MM.1S (cell line): ENCODE measurements at regions not wholly inside any gene's neighbourhood (a gene's known extent, or its start where the extent isn't known, plus 50 kb on each side); places are given as distances from the start of the nearest gene placed in this dataset.

Source experiments
- DNase-seq: peaks from one replicate; pipeline ENCODE4 v3.0.0-alpha.2; 2015
- H2AFZ ChIP-seq: fragments of 300-600 bp; sonication (generic); 2 replicates; pipeline ENCODE4 v1.6.0; 2016; ENCODE audit warnings: antibody characterized with exemption, low read length
- H3F3A ChIP-seq: fragments of 300-600 bp; sonication (generic); 2 replicates; pipeline ENCODE4 v1.6.1; 2016; ENCODE audit warnings: mild to moderate bottlenecking, antibody characterized with exemption, low read length, moderate library complexity, mixed read lengths; ENCODE audit not compliant: insufficient read depth
- H3K27ac ChIP-seq: fragments of 300-600 bp; sonication (generic); 2 replicates; pipeline ENCODE4 v1.5.1; 2016; ENCODE audit warnings: mild to moderate bottlenecking, low read length
- H3K27me3 ChIP-seq: fragments of 300-600 bp; sonication (generic); replicated peaks from 2 replicates; pipeline ENCODE4 v1.6.0; 2016; ENCODE audit warnings: low read length; ENCODE audit not compliant: insufficient read depth
- H3K36me3 ChIP-seq: fragments of 300-600 bp; sonication (generic); replicated peaks from 2 replicates; pipeline ENCODE4 v1.6.1; 2016; ENCODE audit warnings: mild to moderate bottlenecking, low read length, mixed read lengths; ENCODE audit not compliant: insufficient read depth
- H3K4me1 ChIP-seq: fragments of 300-600 bp; sonication (generic); 2 replicates; pipeline ENCODE4 v1.6.1; 2016; ENCODE audit warnings: low read length, mixed read lengths
- H3K4me2 ChIP-seq: fragments of 300-600 bp; sonication (generic); 2 replicates; pipeline ENCODE4 v1.6.0; 2016; ENCODE audit warnings: low read depth, low read length
- H3K4me3 ChIP-seq: fragments of 300-600 bp; sonication (generic); 2 replicates; pipeline ENCODE4 v1.5.1; 2016; ENCODE audit warnings: low read length, mixed read lengths
- H3K79me2 ChIP-seq: fragments of 300-600 bp; sonication (generic); 2 replicates; pipeline ENCODE4 v1.6.1; 2016; ENCODE audit warnings: mixed run types, low read length, mixed read lengths
- H3K9ac ChIP-seq: fragments of 300-600 bp; sonication (generic); 2 replicates; pipeline ENCODE4 v1.6.1; 2016; ENCODE audit warnings: low read length, mixed read lengths
- H3K9me2 ChIP-seq: fragments of 300-600 bp; sonication (generic); replicated peaks from 2 replicates; pipeline ENCODE4 v1.6.1; 2016; ENCODE audit warnings: mild to moderate bottlenecking, low read length, mixed read lengths; ENCODE audit not compliant: insufficient read depth
- H3K9me3 ChIP-seq: fragments of 300-600 bp; sonication (generic); replicated peaks from 2 replicates; pipeline ENCODE4 v1.6.1; 2016; ENCODE audit warnings: mild to moderate bottlenecking, low read length, mixed read lengths; ENCODE audit not compliant: insufficient read depth
- H4K20me1 ChIP-seq: fragments of 300-600 bp; sonication (generic); 2 replicates; pipeline ENCODE4 v1.6.1; 2016; ENCODE audit warnings: mild to moderate bottlenecking, low read length, moderate library complexity, mixed read lengths; ENCODE audit not compliant: insufficient read depth
- EZH2 ChIP-seq: fragments of 300-600 bp; sonication (generic); optimal IDR thresholded peaks from 2 replicates; pipeline ENCODE3; 2017; ENCODE audit warnings: low read depth, mild to moderate bottlenecking, antibody characterized with exemption, low read length, mixed read lengths
- EZH2phosphoT487 ChIP-seq: fragments of 300-600 bp; sonication (generic); IDR thresholded peaks from 2 replicates; pipeline ENCODE4 v1.6.1; 2018; ENCODE audit warnings: antibody characterized with exemption, low read length
- TF ChIP-seq, protein P1 (sequence below): fragments of 300-600 bp; sonication (generic); IDR thresholded peaks from 2 replicates; pipeline ENCODE4 v1.5.1; 2016; ENCODE audit warnings: antibody characterized with exemption, low read length, mixed read lengths

DNA sequence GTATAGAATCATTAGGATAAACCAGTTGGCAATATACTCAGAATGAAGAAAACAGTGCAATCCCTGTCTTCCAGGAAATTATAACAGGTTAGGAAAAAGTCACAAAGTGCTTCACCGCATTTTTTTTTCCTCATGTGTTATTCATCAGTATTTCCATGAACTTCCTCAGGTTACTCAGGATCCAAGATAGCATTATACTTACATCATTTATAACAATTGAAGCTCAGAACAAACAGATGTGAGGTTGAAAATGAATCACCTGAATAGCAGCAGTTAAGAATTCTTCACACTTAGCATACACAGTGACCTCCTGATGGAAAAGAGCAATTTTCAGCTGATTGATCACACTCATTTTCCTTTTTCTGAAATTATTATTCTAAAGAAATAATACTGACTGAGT, 1040.7 kb upstream of the B3GALT2 start:
- peak overlapping the region; percentile 90; the same call in 1 of the 2 replicates for H3K4me2 ChIP-seq
- no peaks in the 10 kb centered on the region for H3K9me3 ChIP-seq
- H3K9me2 ChIP-seq, result no peaks in the 10 kb centered on the region
- no peaks in the 10 kb centered on the region for H3K79me2 ChIP-seq
- no peak overlapping the region for H3K4me3 ChIP-seq
- no peaks in the 10 kb centered on the region for H3K36me3 ChIP-seq
- H3K27me3 ChIP-seq, result no peaks in the 10 kb centered on the region
- DNase-seq, result no peak
- TF ChIP-seq EZH2, result no peak
- no peak for TF ChIP-seq EZH2phosphoT487
- TF ChIP-seq, protein P1, sequence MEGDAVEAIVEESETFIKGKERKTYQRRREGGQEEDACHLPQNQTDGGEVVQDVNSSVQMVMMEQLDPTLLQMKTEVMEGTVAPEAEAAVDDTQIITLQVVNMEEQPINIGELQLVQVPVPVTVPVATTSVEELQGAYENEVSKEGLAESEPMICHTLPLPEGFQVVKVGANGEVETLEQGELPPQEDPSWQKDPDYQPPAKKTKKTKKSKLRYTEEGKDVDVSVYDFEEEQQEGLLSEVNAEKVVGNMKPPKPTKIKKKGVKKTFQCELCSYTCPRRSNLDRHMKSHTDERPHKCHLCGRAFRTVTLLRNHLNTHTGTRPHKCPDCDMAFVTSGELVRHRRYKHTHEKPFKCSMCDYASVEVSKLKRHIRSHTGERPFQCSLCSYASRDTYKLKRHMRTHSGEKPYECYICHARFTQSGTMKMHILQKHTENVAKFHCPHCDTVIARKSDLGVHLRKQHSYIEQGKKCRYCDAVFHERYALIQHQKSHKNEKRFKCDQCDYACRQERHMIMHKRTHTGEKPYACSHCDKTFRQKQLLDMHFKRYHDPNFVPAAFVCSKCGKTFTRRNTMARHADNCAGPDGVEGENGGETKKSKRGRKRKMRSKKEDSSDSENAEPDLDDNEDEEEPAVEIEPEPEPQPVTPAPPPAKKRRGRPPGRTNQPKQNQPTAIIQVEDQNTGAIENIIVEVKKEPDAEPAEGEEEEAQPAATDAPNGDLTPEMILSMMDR, result no peak
- peak overlapping the region; percentile 94; the same call in 1 of the 2 replicates for H3K27ac ChIP-seq
- no peak overlapping the region for H2AFZ ChIP-seq
- peaks cover 16% of the 10 kb centered on the region for H3F3A ChIP-seq
- H3K9ac ChIP-seq, result no peak overlapping the region
- peaks cover 26% of the 10 kb centered on the region for H3K4me1 ChIP-seq
- no peaks in the 10 kb centered on the region for H4K20me1 ChIP-seq

DNA sequence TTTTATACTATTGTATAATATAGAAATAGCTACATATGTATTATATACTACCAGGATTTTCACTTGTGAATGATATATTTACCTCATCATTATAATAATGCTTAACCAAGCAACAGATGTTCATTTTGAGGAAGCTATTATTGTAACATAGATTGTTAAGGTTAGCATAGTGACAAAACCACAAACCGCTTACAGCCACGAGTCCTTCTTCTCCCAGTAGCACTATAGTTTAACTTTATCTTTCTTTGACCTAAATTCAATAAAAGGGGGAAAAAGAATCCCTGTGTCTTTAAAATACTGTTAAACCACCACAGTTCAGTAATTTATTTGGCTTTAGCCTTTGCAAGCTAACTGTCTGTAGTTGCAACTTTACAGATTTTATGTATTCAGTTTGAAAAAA, 1039.4 kb upstream of the B3GALT2 start:
- no peaks in the 10 kb centered on the region for H3K36me3 ChIP-seq
- peak overlapping the region; percentile 41 for H3K4me3 ChIP-seq
- H3F3A ChIP-seq, result peaks cover 16% of the 10 kb centered on the region
- peak overlapping the region; percentile 55 for H2AFZ ChIP-seq
- H3K27ac ChIP-seq, result peak overlapping the region; percentile 94
- no peaks in the 10 kb centered on the region for H3K9me2 ChIP-seq
- H3K9ac ChIP-seq, result peak overlapping the region; percentile 61
- no peaks in the 10 kb centered on the region for H4K20me1 ChIP-seq
- TF ChIP-seq EZH2 (no peak), EZH2phosphoT487 (no peak)
- TF ChIP-seq, protein P1, result no peak
- no peaks in the 10 kb centered on the region for H3K27me3 ChIP-seq
- H3K9me3 ChIP-seq, result no peaks in the 10 kb centered on the region
- H3K4me2 ChIP-seq, result peak overlapping the region; percentile 90
- DNase-seq, result peak; percentile 92
- H3K79me2 ChIP-seq, result no peaks in the 10 kb centered on the region
- peaks cover 26% of the 10 kb centered on the region for H3K4me1 ChIP-seq

DNA sequence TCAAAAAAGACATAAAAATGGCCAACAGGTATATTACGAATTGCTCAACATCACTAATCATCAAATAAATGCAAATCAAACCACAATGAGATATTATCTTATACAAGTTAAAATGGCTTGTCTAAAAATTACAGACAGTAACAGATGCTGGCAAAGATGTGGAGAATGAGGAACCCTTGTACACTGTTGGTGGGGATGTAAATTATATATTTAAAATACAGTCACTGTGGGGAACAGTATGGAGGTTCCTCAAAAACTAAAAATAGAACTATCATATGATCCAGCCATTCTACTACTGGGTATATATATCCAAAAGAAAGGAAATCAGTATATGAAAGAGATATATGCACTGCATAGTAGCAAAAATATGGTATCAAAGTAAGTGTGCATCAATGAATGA, 1037.2 kb upstream of the B3GALT2 start:
- no peak overlapping the region for H2AFZ ChIP-seq
- H3F3A ChIP-seq, result peaks cover 16% of the 10 kb centered on the region
- H3K27me3 ChIP-seq, result no peaks in the 10 kb centered on the region
- H3K79me2 ChIP-seq, result no peaks in the 10 kb centered on the region
- DNase-seq, result no peak
- no peaks in the 10 kb centered on the region for H3K9me3 ChIP-seq
- no peak overlapping the region for H3K4me2 ChIP-seq
- H3K4me1 ChIP-seq, result peaks cover 26% of the 10 kb centered on the region
- TF ChIP-seq EZH2phosphoT487 (no peak), EZH2 (no peak)
- TF ChIP-seq, protein P1, result no peak
- H3K36me3 ChIP-seq, result no peaks in the 10 kb centered on the region
- H3K27ac ChIP-seq, result no peak overlapping the region
- H3K9me2 ChIP-seq, result no peaks in the 10 kb centered on the region
- no peaks in the 10 kb centered on the region for H4K20me1 ChIP-seq
- no peak overlapping the region for H3K9ac ChIP-seq
- H3K4me3 ChIP-seq, result no peak overlapping the region
